ENCODE measurements at regions not wholly inside any gene's neighbourhood (a gene's known extent, or its start where the extent isn't known, plus 50 kb on each side); places are given as distances from the start of the nearest gene placed in this dataset.

GRCh38 chr16:79331066-79331465, 269.5 kb downstream of the MAF start (continued):
- TF ChIP-seq ERG (CRISPR knock-in tag; IDR thresholded peaks at IDR 0.05) (no peak), ESRRA (CRISPR knock-in tag; IDR thresholded peaks at IDR 0.05; ENCODE audit: borderline replicate concordance) (no peak), NR2C2 (CRISPR knock-in tag; IDR thresholded peaks at IDR 0.05) (no peak), NFYB (CRISPR knock-in tag; conservative IDR thresholded peaks at IDR 0.05; ENCODE audit: low read depth) (no peak), FOXP4 (CRISPR knock-in tag; IDR thresholded peaks at IDR 0.05) (no peak), STAT6 (CRISPR knock-in tag; conservative IDR thresholded peaks at IDR 0.05; ENCODE audit: low read depth) (no peak), CDX4 (CRISPR knock-in tag; IDR thresholded peaks at IDR 0.05; ENCODE audit: borderline replicate concordance) (no peak), ZNF532 (CRISPR knock-in tag; IDR thresholded peaks at IDR 0.05; ENCODE audit: borderline replicate concordance) (no peak), PREB (CRISPR knock-in tag; IDR thresholded peaks at IDR 0.05; ENCODE audit: borderline replicate concordance) (no peak), USF2 (CRISPR knock-in tag; IDR thresholded peaks at IDR 0.05) (no peak)

GRCh38 chr16:79329967-79330366, 270.6 kb downstream of the MAF start:
- Mint-ChIP-seq H3K4me1 (peaks cover 34% of the 10 kb centered on the region), H3K27me3 (ENCODE audit: low read depth) (no peaks in the 10 kb centered on the region; the same call in 1 of the 2 replicates), H3K36me3 (no peaks in the 10 kb centered on the region), H3K27ac (no peak overlapping the region), H3K9me3 (no peaks in the 10 kb centered on the region), H3K4me3 (no peak overlapping the region)
- ATAC-seq = no peak
- ChIA-PET POLR2A (no interaction called here), CTCF (interaction anchor here (0.6 kb wide), 1 partner anchor 8 kb away, joined by 4 read pairs; no protein-coding TSS in a partner anchor)
- DNase-seq (ENCODE audit: low spot score) = no peak
- TF ChIP-seq PREB (CRISPR knock-in tag; IDR thresholded peaks at IDR 0.05; ENCODE audit: borderline replicate concordance) = no peak
- TF ChIP-seq ZNF281 (CRISPR knock-in tag; IDR thresholded peaks at IDR 0.05) = no peak
- no peak for TF ChIP-seq ZNF121 (CRISPR knock-in tag; IDR thresholded peaks at IDR 0.05)
- TF ChIP-seq ZNF416 (CRISPR knock-in tag; IDR thresholded peaks at IDR 0.05) = no peak
- TF ChIP-seq FOXK1 (CRISPR knock-in tag; IDR thresholded peaks at IDR 0.05) = no peak
- no peak for TF ChIP-seq MYBL2 (CRISPR knock-in tag; IDR thresholded peaks at IDR 0.05)
- no peak for TF ChIP-seq RELA (CRISPR knock-in tag; IDR thresholded peaks at IDR 0.05; ENCODE audit: borderline replicate concordance)
- no peak for TF ChIP-seq USF2 (CRISPR knock-in tag; IDR thresholded peaks at IDR 0.05)
- TF ChIP-seq SOX15 (CRISPR knock-in tag; IDR thresholded peaks at IDR 0.05) = no peak
